ENCODE measurements at regions not wholly inside any gene's neighbourhood (a gene's known extent, or its start where the extent isn't known, plus 50 kb on each side); places are given as distances from the start of the nearest gene placed in this dataset.
"Not testable (repeated sequence)": the region's sequence is repeated elsewhere in the genome, so short reads cannot be mapped to it uniquely, and the experiment has no call there.

DNA sequence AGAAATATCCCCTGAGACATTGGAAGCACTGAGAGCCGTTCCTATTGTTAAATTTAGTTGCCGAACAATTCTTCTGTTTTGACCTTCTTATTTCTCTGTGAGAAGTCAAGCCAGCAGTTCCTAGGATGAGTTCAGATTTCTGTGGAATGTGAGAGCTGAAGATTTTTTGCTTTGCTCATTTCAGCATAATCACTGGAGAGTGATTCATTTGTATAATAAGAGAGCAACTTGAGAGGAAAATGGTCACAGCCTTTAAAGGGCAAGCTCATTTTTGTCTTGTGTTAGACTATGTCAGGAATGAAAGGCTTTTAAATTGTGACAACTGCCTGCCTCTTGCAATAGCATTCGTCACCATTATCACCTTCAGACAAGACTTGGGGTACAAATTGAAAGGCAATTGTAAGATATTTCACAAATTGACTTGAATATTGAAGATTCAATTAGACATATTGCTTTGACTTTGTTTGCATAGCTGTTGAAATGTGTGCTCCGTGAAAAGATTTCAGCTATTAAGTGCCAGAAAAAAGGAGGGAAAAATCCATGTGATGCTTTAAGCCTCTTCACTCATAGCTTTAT is 900.0 kb upstream of the GOT2 start:
- no peaks in the 10 kb centered on the region for H3K27me3 ChIP-seq (ENCODE audit: control insufficient read depth in 4 of 4, insufficient read depth in 4 of 4, low read length in 3 of 4)
- no peaks in the 10 kb centered on the region for H3K36me3 ChIP-seq (ENCODE audit: control insufficient read depth in 4 of 4, insufficient read depth in 3 of 4, low read depth in 1 of 4, low read length in 3 of 4)
- 54% methylated on average over 4 of the region's 4 CpGs for WGBS
- DNase-seq (ENCODE audit: low spot score) = no peak
- no peak for TF ChIP-seq NR2F2 (IDR thresholded peaks at IDR 0.05)
- TF ChIP-seq TAF1 (conservative IDR thresholded peaks at IDR 0.05) = no peak
- TF ChIP-seq RAD21 (IDR thresholded peaks at IDR 0.05) = no peak
- no peak for TF ChIP-seq HNF4G (IDR thresholded peaks at IDR 0.05)
- TF ChIP-seq, protein P1, sequence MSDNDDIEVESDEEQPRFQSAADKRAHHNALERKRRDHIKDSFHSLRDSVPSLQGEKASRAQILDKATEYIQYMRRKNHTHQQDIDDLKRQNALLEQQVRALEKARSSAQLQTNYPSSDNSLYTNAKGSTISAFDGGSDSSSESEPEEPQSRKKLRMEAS (IDR thresholded peaks at IDR 0.05) = no peak
- H3K9me3 ChIP-seq (ENCODE audit: control insufficient read depth in 4 of 4, low read length in 3 of 4) = peaks cover 0 to 10% (median 6%) of the 10 kb centered on the region in 4 donors
- H3K27ac ChIP-seq (ENCODE audit: low read depth in 1 of 2, low read length in 2 of 2) = no peak overlapping the region
- H3K4me3 ChIP-seq (ENCODE audit: low read depth in 1 of 3, low read length in 3 of 3) = no peak overlapping the region
- H3K4me1 ChIP-seq (ENCODE audit: control insufficient read depth in 4 of 4, insufficient read depth in 4 of 4, low read length in 3 of 4) = no peaks in the 10 kb centered on the region
- no peak overlapping the region for H3K9ac ChIP-seq (ENCODE audit: low read depth in 1 of 2, low read length in 2 of 2)

DNA sequence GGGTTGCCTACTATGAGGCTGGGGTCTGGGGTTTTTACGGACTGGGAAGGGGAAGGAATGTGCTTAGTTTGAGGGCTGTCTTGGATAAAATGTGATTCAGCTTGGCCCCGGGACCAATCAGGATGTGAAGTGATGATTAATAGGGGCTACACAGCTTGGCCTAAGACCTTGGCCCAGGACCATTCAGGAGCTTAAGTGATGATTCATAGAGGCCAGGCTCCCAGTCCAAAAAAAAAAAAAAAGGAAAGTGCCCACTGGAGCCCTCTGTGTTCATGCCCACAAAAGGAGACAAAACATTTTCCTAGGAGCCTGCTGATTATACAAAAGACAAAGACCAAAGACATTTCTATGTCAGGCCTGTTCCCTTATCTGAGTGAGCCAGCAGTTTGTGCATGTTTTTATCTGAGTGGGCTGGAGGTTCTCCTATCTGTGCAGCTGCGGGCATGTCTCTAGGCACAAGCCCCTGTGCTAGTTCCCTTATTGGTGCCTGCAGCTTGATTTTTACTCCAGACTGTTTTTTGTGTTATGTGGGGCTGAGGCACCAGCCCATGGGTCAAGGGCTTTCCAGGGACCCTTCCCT is 898.2 kb upstream of the GOT2 start:
- Histone ChIP-seq H3K9me3 (ENCODE audit: control insufficient read depth in 4 of 4, low read length in 3 of 4) (peaks cover 0 to 10% (median 6%) of the 10 kb centered on the region in 4 donors), H3K9ac (ENCODE audit: low read depth in 1 of 2, low read length in 2 of 2) (no peak overlapping the region), H3K4me1 (ENCODE audit: control insufficient read depth in 4 of 4, insufficient read depth in 4 of 4, low read length in 3 of 4) (no peaks in the 10 kb centered on the region), H3K4me3 (ENCODE audit: low read depth in 1 of 3, low read length in 3 of 3) (no peak overlapping the region), H3K36me3 (ENCODE audit: control insufficient read depth in 4 of 4, insufficient read depth in 3 of 4, low read depth in 1 of 4, low read length in 3 of 4) (no peaks in the 10 kb centered on the region), H3K27me3 (ENCODE audit: control insufficient read depth in 4 of 4, insufficient read depth in 4 of 4, low read length in 3 of 4) (no peaks in the 10 kb centered on the region), H3K27ac (ENCODE audit: low read depth in 1 of 2, low read length in 2 of 2) (no peak overlapping the region)
- DNase-seq (ENCODE audit: low spot score) = no peak
- WGBS = 66% methylated on average over 3 of the region's 3 CpGs
- TF ChIP-seq, protein P2, sequence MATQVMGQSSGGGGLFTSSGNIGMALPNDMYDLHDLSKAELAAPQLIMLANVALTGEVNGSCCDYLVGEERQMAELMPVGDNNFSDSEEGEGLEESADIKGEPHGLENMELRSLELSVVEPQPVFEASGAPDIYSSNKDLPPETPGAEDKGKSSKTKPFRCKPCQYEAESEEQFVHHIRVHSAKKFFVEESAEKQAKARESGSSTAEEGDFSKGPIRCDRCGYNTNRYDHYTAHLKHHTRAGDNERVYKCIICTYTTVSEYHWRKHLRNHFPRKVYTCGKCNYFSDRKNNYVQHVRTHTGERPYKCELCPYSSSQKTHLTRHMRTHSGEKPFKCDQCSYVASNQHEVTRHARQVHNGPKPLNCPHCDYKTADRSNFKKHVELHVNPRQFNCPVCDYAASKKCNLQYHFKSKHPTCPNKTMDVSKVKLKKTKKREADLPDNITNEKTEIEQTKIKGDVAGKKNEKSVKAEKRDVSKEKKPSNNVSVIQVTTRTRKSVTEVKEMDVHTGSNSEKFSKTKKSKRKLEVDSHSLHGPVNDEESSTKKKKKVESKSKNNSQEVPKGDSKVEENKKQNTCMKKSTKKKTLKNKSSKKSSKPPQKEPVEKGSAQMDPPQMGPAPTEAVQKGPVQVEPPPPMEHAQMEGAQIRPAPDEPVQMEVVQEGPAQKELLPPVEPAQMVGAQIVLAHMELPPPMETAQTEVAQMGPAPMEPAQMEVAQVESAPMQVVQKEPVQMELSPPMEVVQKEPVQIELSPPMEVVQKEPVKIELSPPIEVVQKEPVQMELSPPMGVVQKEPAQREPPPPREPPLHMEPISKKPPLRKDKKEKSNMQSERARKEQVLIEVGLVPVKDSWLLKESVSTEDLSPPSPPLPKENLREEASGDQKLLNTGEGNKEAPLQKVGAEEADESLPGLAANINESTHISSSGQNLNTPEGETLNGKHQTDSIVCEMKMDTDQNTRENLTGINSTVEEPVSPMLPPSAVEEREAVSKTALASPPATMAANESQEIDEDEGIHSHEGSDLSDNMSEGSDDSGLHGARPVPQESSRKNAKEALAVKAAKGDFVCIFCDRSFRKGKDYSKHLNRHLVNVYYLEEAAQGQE (IDR thresholded peaks at IDR 0.05) = no peak
- TF ChIP-seq HNF4G (IDR thresholded peaks at IDR 0.05) = no peak
- TF ChIP-seq RAD21 (IDR thresholded peaks at IDR 0.05) = no peak
- no peak for TF ChIP-seq NR2F2 (IDR thresholded peaks at IDR 0.05)
- no peak for TF ChIP-seq GABPA (IDR thresholded peaks at IDR 0.05 in 1 of 2, conservative IDR thresholded peaks at IDR 0.05 in 1 of 2)
- TF ChIP-seq FOXA2 (IDR thresholded peaks at IDR 0.05) = no peak

DNA sequence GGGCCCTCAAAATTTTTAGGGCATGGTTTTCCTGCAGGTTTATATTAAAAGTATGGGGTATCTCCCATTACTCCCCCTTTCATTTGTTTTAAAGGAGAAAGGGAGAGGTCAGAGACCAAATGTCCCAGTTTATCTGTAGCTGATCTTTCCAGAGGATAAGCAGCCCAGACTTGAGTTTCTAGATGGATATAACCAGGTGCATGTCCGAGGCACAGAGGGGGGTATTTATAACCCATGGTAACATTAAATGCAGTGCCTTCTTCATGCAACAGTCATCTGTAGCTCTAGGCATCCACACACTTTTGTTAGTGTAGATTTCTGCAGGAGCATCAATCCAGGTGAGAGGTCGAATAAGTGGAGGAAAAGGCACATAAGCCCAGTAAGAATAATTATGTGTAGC is 890.3 kb upstream of the GOT2 start:
- not testable (repeated sequence) for H3K4me3 ChIP-seq (ENCODE audit: low read depth in 1 of 3, low read length in 3 of 3); H3K9me3 ChIP-seq (ENCODE audit: control insufficient read depth in 4 of 4, low read length in 3 of 4); H3K9ac ChIP-seq (ENCODE audit: low read depth in 1 of 2, low read length in 2 of 2); H3K4me1 ChIP-seq (ENCODE audit: control insufficient read depth in 4 of 4, insufficient read depth in 4 of 4, low read length in 3 of 4); H3K27me3 ChIP-seq (ENCODE audit: control insufficient read depth in 4 of 4, insufficient read depth in 4 of 4, low read length in 3 of 4); H3K27ac ChIP-seq (ENCODE audit: low read depth in 1 of 2, low read length in 2 of 2); DNase-seq (ENCODE audit: low spot score); H3K36me3 ChIP-seq (ENCODE audit: control insufficient read depth in 4 of 4, insufficient read depth in 3 of 4, low read depth in 1 of 4, low read length in 3 of 4)
- WGBS = 42% methylated on average over 2 of the region's 2 CpGs

Data from liver (tissue), 7 donors.